ENCODE measurements at regions not wholly inside any gene's neighbourhood (a gene's known extent, or its start where the extent isn't known, plus 50 kb on each side); places are given as distances from the start of the nearest gene placed in this dataset.

DNA sequence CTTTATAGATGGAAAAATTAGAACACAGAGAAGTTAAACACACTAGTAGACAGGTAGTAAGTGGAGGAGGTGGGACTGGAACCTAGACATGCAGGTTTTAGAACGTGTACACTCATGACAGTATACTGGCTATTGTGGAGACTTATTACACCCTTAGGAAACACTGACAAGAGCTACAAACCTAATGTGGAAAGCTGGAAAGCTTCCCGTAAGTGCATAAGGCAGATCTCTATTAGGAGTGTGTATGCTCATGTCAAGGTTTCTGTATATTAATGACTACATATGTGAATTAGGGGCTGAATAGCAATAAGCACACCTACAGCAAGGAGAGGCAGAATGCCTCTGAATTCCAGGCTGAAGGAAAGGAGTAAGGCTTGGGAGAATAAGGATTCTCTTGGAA, 82.6 kb upstream of the SLC24A5 start:
- peaks cover 29% of the 10 kb centered on the region for H3K4me1 ChIP-seq (ENCODE audit: control insufficient read depth, insufficient read depth, low read length)
- H3K9me3 ChIP-seq (ENCODE audit: control insufficient read depth in 2 of 2, low read length in 2 of 2), result peaks cover 0 to 5% of the 10 kb centered on the region in 2 donors
- no peak overlapping the region for H3K9ac ChIP-seq (ENCODE audit: low read length in 2 of 2)
- peak overlapping the region in 1 of 2 donors; percentile 4 for H3K4me3 ChIP-seq (ENCODE audit: low read length in 2 of 2)
- H3K27me3 ChIP-seq (ENCODE audit: control insufficient read depth in 1 of 2, insufficient read depth in 2 of 2, low read length in 2 of 2), result no peaks in the 10 kb centered on the region
- H3K36me3 ChIP-seq (ENCODE audit: control insufficient read depth in 2 of 2, insufficient read depth in 2 of 2, low read length in 2 of 2), result no peaks in the 10 kb centered on the region
- H3K27ac ChIP-seq (ENCODE audit: low read length), result no peak overlapping the region

DNA sequence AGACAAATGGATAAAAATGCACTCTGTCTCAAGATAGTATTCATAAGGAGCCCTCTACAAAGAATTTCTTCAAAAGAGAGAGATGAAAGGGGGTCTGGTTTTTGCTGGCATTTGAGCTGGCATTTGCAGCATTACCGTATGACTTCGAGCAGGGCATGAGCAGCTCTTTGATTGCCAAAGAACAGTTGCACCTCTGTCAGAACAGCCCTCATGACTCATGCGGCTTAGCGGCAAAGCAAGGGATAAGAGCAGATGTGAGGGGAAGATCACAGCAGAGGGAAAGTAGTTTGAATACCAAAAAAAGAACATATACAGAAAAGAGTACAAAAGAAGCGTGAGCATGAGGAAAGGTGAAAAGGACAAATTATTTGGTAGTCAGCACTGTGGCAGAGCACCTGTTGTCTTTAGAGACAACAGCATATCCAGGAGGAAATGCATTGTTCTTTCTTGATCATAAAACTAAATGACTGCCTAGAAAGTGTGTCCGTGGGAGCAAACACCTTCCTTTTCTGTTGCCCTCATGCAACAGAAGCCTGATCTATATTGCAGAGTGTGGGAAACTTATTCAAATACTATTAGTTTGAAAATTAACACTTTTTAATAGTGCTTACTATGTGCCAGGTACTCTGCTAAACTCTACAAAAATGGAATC, 80.5 kb upstream of the SLC24A5 start:
- Histone ChIP-seq H3K4me1 (ENCODE audit: control insufficient read depth, insufficient read depth, low read length) (peaks cover 29% of the 10 kb centered on the region), H3K4me3 (ENCODE audit: low read length in 2 of 2) (no peak overlapping the region), H3K27me3 (ENCODE audit: control insufficient read depth in 1 of 2, insufficient read depth in 2 of 2, low read length in 2 of 2) (no peaks in the 10 kb centered on the region), H3K9me3 (ENCODE audit: control insufficient read depth in 2 of 2, low read length in 2 of 2) (peaks cover 0 to 5% of the 10 kb centered on the region in 2 donors), H3K36me3 (ENCODE audit: control insufficient read depth in 2 of 2, insufficient read depth in 2 of 2, low read length in 2 of 2) (no peaks in the 10 kb centered on the region), H3K9ac (ENCODE audit: low read length in 2 of 2) (no peak overlapping the region), H3K27ac (ENCODE audit: low read length) (peak overlapping the region; percentile 25)

DNA sequence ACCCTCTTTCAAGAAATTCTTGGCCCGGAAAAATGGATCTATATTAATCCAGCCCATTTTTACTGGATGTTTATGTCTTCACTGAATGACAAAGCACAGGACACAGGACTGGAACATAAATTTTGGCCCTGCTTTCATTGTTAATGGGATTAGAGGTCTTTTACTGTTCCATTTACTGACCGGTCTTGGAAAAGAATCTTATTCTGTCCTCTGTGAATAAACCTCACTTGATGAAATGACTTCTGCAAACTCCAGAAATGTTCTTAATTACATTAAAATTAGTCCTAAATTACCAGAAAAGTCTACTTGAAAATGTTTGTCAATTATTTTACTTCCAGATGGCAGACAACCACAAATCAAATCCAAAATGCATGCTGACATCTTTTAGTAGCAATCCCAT, 79.3 kb upstream of the SLC24A5 start:
- Histone ChIP-seq H3K36me3 (ENCODE audit: control insufficient read depth in 2 of 2, insufficient read depth in 2 of 2, low read length in 2 of 2) (no peaks in the 10 kb centered on the region), H3K9me3 (ENCODE audit: control insufficient read depth in 2 of 2, low read length in 2 of 2) (peaks cover 0 to 5% of the 10 kb centered on the region in 2 donors), H3K4me1 (ENCODE audit: control insufficient read depth, insufficient read depth, low read length) (peaks cover 29% of the 10 kb centered on the region), H3K9ac (ENCODE audit: low read length in 2 of 2) (no peak overlapping the region), H3K27me3 (ENCODE audit: control insufficient read depth in 1 of 2, insufficient read depth in 2 of 2, low read length in 2 of 2) (no peaks in the 10 kb centered on the region), H3K27ac (ENCODE audit: low read length) (peak overlapping the region; percentile 18), H3K4me3 (ENCODE audit: low read length in 2 of 2) (peak overlapping the region in 1 of 2 donors; percentile 9)

DNA sequence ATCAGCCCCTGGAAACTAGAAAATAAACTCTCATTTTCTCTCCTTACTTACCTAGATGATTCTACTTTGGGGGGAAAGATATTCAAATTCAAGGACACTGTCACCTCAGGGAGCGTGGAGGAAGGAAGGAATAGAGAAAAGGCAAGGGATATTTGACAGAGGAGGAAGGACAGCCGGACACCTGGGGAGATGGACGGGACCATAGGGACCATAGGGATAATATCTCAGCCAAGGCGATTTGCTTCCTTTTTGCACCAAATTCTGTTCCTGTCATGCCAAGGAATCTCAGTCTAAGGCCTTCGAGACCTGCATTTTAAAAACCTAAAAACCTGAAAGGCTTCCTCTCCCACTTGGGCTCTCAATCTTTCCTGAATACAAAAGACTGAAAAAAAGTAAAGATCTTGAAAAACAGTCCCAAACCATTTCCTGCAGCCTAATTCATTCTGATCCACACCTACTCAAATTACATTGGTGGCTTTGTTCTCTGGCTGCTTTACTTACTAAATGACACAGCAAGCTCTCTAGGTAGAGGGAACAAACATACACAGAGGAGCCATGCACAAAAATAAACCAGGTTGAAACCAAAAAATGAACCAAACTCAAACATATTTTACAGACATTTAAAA, 73.9 kb upstream of the SLC24A5 start:
- H3K27ac ChIP-seq (ENCODE audit: low read length), result no peak overlapping the region
- H3K27me3 ChIP-seq (ENCODE audit: control insufficient read depth in 1 of 2, insufficient read depth in 2 of 2, low read length in 2 of 2), result no peaks in the 10 kb centered on the region
- no peak overlapping the region for H3K9ac ChIP-seq (ENCODE audit: low read length in 2 of 2)
- no peaks in the 10 kb centered on the region for H3K9me3 ChIP-seq (ENCODE audit: control insufficient read depth in 2 of 2, low read length in 2 of 2)
- H3K4me3 ChIP-seq (ENCODE audit: low read length in 2 of 2), result no peak overlapping the region
- H3K36me3 ChIP-seq (ENCODE audit: control insufficient read depth in 2 of 2, insufficient read depth in 2 of 2, low read length in 2 of 2), result no peaks in the 10 kb centered on the region
- peaks cover under 1% of the 10 kb centered on the region for H3K4me1 ChIP-seq (ENCODE audit: control insufficient read depth, insufficient read depth, low read length)

DNA sequence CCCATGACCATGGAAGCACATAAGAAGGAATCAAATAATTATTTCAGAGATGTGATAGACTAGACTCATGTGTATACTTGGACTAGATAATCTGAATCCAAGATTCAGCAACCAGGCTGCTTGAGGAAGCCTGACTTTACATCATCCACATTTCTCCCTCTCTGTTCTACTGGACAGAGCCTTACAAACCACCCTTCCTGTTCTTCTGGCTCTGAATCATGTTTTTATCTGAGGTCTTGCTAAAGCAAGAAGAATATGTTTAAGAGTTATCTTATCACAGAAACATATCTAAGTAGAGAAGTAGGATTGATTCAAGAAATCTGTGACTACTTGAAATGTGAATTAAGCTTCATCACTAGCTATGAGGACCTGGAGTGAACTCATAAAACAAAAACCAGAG, 71.1 kb upstream of the SLC24A5 start:
- no peak overlapping the region for H3K9ac ChIP-seq (ENCODE audit: low read length in 2 of 2)
- no peaks in the 10 kb centered on the region for H3K27me3 ChIP-seq (ENCODE audit: control insufficient read depth in 1 of 2, insufficient read depth in 2 of 2, low read length in 2 of 2)
- no peak overlapping the region for H3K4me3 ChIP-seq (ENCODE audit: low read length in 2 of 2)
- no peaks in the 10 kb centered on the region for H3K9me3 ChIP-seq (ENCODE audit: control insufficient read depth in 2 of 2, low read length in 2 of 2)
- H3K36me3 ChIP-seq (ENCODE audit: control insufficient read depth in 2 of 2, insufficient read depth in 2 of 2, low read length in 2 of 2), result no peaks in the 10 kb centered on the region
- no peaks in the 10 kb centered on the region for H3K4me1 ChIP-seq (ENCODE audit: control insufficient read depth, insufficient read depth, low read length)
- H3K27ac ChIP-seq (ENCODE audit: low read length), result no peak overlapping the region

DNA sequence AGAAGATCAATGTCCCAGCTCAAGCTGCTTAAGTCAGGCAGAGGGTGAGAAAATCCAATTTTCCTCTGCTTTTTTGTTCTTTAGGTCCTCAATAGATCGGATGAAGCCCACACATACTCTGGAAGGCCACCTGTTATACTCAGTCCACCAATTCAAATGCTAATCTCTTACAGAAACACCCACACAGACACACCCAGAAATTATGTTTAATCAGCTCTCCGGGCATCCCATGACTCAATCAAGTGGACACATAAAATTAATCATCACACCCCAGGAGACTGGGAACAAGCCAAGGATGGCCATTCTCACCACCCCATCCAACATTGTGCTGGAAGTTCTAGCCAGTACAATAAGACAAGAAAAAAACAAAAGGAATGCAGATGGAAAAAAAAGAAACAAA, 67.8 kb upstream of the SLC24A5 start:
- no peak overlapping the region for H3K4me3 ChIP-seq (ENCODE audit: low read length in 2 of 2)
- no peaks in the 10 kb centered on the region for H3K27me3 ChIP-seq (ENCODE audit: control insufficient read depth in 1 of 2, insufficient read depth in 2 of 2, low read length in 2 of 2)
- H3K27ac ChIP-seq (ENCODE audit: low read length), result no peak overlapping the region
- H3K9ac ChIP-seq (ENCODE audit: low read length in 2 of 2), result no peak overlapping the region
- H3K9me3 ChIP-seq (ENCODE audit: control insufficient read depth in 2 of 2, low read length in 2 of 2), result no peaks in the 10 kb centered on the region
- H3K36me3 ChIP-seq (ENCODE audit: control insufficient read depth in 2 of 2, insufficient read depth in 2 of 2, low read length in 2 of 2), result no peaks in the 10 kb centered on the region
- H3K4me1 ChIP-seq (ENCODE audit: control insufficient read depth, insufficient read depth, low read length), result no peaks in the 10 kb centered on the region

DNA sequence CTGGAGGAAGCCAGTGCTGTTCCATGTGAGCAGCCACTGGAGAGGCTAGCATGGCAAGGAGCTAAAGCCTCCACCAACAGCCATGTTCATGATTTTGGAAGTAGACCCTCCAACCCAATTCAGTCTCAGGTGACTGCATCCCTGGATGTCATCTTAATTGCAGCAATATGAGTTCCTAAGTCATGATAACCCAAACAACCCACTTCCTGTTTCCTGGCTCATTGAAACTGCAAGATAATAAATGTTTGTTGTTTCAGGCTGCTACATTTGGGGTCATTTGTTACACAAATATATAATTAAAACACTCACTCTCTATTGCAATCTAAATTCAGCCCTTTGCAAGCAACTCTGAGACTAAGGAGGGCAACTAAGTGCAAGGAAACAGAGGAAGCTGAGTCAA, 62.4 kb upstream of the SLC24A5 start:
- Histone ChIP-seq H3K4me3 (ENCODE audit: low read length in 2 of 2) (no peak overlapping the region), H3K27me3 (ENCODE audit: control insufficient read depth in 1 of 2, insufficient read depth in 2 of 2, low read length in 2 of 2) (no peaks in the 10 kb centered on the region), H3K9ac (ENCODE audit: low read length in 2 of 2) (no peak overlapping the region), H3K27ac (ENCODE audit: low read length) (no peak overlapping the region), H3K4me1 (ENCODE audit: control insufficient read depth, insufficient read depth, low read length) (peaks cover 28% of the 10 kb centered on the region), H3K36me3 (ENCODE audit: control insufficient read depth in 2 of 2, insufficient read depth in 2 of 2, low read length in 2 of 2) (no peaks in the 10 kb centered on the region), H3K9me3 (ENCODE audit: control insufficient read depth in 2 of 2, low read length in 2 of 2) (no peaks in the 10 kb centered on the region)

DNA sequence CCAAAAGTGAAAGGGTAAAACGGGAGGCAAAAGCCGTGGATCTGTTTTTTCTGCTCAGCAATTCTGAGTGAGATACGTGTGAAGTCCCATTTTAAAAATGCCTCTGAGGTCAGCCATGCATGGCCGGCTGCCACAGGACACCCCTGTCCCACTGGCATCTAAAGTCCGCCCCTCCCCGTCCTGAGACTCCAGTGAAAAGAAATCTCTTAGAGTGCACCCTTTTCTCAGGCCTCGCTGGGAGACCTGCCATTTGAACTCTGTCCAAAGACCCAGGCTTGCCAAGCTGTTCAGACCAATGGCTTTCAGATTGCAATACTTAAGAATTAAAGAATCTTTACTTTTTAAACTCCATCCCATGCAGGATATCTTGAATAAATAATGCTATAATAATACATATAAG, 61.0 kb upstream of the SLC24A5 start:
- Histone ChIP-seq H3K27ac (ENCODE audit: low read length) (peak overlapping the region; percentile 65), H3K27me3 (ENCODE audit: control insufficient read depth in 1 of 2, insufficient read depth in 2 of 2, low read length in 2 of 2) (no peaks in the 10 kb centered on the region), H3K36me3 (ENCODE audit: control insufficient read depth in 2 of 2, insufficient read depth in 2 of 2, low read length in 2 of 2) (no peaks in the 10 kb centered on the region), H3K4me3 (ENCODE audit: low read length in 2 of 2) (peak overlapping the region; percentile 68 to 69), H3K9me3 (ENCODE audit: control insufficient read depth in 2 of 2, low read length in 2 of 2) (no peaks in the 10 kb centered on the region), H3K4me1 (ENCODE audit: control insufficient read depth, insufficient read depth, low read length) (peaks cover 28% of the 10 kb centered on the region), H3K9ac (ENCODE audit: low read length in 2 of 2) (peak overlapping the region; percentile 41 to 48)

DNA sequence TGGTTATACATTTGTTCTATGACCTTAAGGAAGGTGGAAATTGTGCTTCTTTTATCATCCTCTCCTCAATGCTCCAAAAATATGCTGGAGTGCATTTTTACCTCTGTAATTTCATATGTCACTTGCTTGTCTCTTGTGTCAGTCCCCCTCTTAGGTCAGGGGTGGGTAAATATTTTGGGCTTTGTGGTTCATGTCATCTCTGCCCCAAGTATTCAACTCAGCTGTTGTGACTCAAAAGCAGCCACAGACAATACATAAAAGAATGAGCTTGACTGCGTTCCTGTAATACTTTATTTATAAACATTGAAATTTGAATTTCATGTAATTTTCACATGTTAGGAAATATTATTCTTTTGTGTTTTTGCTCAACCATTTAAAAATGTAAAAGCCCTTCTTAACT, 60.4 kb upstream of the SLC24A5 start:
- no peak overlapping the region for H3K9ac ChIP-seq (ENCODE audit: low read length in 2 of 2)
- peaks cover 28% of the 10 kb centered on the region for H3K4me1 ChIP-seq (ENCODE audit: control insufficient read depth, insufficient read depth, low read length)
- H3K9me3 ChIP-seq (ENCODE audit: control insufficient read depth in 2 of 2, low read length in 2 of 2), result no peaks in the 10 kb centered on the region
- no peaks in the 10 kb centered on the region for H3K36me3 ChIP-seq (ENCODE audit: control insufficient read depth in 2 of 2, insufficient read depth in 2 of 2, low read length in 2 of 2)
- H3K27me3 ChIP-seq (ENCODE audit: control insufficient read depth in 1 of 2, insufficient read depth in 2 of 2, low read length in 2 of 2), result no peaks in the 10 kb centered on the region
- H3K27ac ChIP-seq (ENCODE audit: low read length), result no peak overlapping the region
- no peak overlapping the region for H3K4me3 ChIP-seq (ENCODE audit: low read length in 2 of 2)

DNA sequence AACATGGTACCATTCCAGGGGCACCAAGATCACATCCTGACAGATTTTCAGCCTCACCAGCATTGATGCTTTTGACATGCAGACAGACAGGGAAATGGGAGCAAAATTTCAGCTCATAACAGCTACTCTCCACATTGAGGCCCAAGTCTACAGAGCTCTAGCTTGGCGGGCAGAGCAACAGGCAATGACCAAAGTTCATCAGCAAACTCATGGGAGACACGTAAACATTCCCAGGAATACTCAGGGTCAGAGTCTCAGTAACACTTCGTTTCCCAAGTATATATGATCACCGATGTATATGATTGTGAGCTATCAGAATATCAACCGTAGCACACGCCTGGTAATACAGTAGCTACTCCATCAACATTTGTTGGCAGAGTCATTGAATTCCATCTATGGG, 59.2 kb upstream of the SLC24A5 start:
- Histone ChIP-seq H3K9ac (ENCODE audit: low read length in 2 of 2) (no peak overlapping the region), H3K4me1 (ENCODE audit: control insufficient read depth, insufficient read depth, low read length) (peaks cover 28% of the 10 kb centered on the region), H3K4me3 (ENCODE audit: low read length in 2 of 2) (no peak overlapping the region), H3K36me3 (ENCODE audit: control insufficient read depth in 2 of 2, insufficient read depth in 2 of 2, low read length in 2 of 2) (no peaks in the 10 kb centered on the region), H3K9me3 (ENCODE audit: control insufficient read depth in 2 of 2, low read length in 2 of 2) (no peaks in the 10 kb centered on the region), H3K27ac (ENCODE audit: low read length) (no peak overlapping the region), H3K27me3 (ENCODE audit: control insufficient read depth in 1 of 2, insufficient read depth in 2 of 2, low read length in 2 of 2) (no peaks in the 10 kb centered on the region)

DNA sequence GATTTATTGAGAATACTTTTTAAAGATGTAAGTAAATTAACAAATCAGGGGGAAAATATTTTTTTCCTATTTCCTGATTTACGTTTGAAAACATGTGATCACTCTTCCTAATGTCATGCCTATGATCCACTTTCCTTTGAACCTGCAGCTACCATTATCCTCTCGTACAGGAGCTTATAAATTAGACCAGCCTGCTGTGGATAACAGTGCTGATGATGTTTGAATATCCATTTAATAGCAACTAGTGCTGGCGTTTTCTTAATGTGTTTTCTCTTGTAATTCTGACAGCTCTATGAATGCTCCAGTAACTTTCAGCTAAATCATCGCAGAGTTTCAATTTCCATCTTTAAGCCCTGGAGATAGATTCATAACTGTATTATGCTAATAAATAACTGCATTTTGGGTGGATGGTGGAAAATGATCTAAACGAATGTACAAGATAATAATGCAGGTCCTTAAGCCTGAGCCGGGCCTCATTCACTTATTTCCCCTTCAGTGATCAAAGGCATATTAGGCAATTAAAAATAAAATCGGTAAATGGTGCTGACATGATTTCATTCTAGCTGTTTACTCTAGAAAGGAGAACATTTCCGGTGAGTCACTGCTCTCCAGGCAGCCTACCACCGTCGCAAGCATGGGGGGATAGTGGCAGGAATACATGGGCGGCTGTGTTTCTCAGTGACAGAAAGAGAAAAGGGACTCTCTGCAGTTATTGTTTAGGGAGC, 58.5 kb upstream of the SLC24A5 start:
- Histone ChIP-seq H3K9ac (ENCODE audit: low read length in 2 of 2) (no peak overlapping the region), H3K27ac (ENCODE audit: low read length) (no peak overlapping the region), H3K4me1 (ENCODE audit: control insufficient read depth, insufficient read depth, low read length) (peaks cover 28% of the 10 kb centered on the region), H3K27me3 (ENCODE audit: control insufficient read depth in 1 of 2, insufficient read depth in 2 of 2, low read length in 2 of 2) (no peaks in the 10 kb centered on the region), H3K36me3 (ENCODE audit: control insufficient read depth in 2 of 2, insufficient read depth in 2 of 2, low read length in 2 of 2) (no peaks in the 10 kb centered on the region), H3K9me3 (ENCODE audit: control insufficient read depth in 2 of 2, low read length in 2 of 2) (no peaks in the 10 kb centered on the region), H3K4me3 (ENCODE audit: low read length in 2 of 2) (no peak overlapping the region)
